OCI-LY1 (cell line): ENCODE measurements at regions not wholly inside any gene's neighbourhood (a gene's known extent, or its start where the extent isn't known, plus 50 kb on each side); places are given as distances from the start of the nearest gene placed in this dataset.
"Not testable (repeated sequence)": the region's sequence is repeated elsewhere in the genome, so short reads cannot be mapped to it uniquely, and the experiment has no call there.

Experiments used
- H2AFZ ChIP-seq: fragments of 200-600 bp; sonication (generic), shearing (Covaris generic); 2 replicates; pipeline ENCODE4 v1.6.0; 2014; ENCODE audit warnings: antibody characterized with exemption, mild to moderate bottlenecking, low read length
- H3F3A ChIP-seq: fragments of 200-600 bp; sonication (generic), shearing (Covaris generic); 2 replicates; pipeline ENCODE4 v1.6.0; 2014; ENCODE audit warnings: mild to moderate bottlenecking, antibody characterized with exemption, low read length, moderate library complexity; ENCODE audit not compliant: insufficient read depth
- H3K27ac ChIP-seq: fragments of 200-600 bp; sonication (generic); 2 replicates; pipeline ENCODE4 v1.5.1; 2014; ENCODE audit warnings: low read length, mixed run types, mild to moderate bottlenecking, low read depth; ENCODE audit not compliant: poor library complexity, severe bottlenecking
- H3K27me3 ChIP-seq: fragments of 200-600 bp; sonication (generic); 2 replicates; pipeline ENCODE4 v1.6.0; 2014; ENCODE audit warnings: antibody characterized with exemption, mild to moderate bottlenecking, low read length, moderate library complexity; ENCODE audit not compliant: insufficient read depth
- H3K36me3 ChIP-seq: fragments of 200-600 bp; sonication (generic); 2 replicates; pipeline ENCODE4 v1.6.1; 2014; ENCODE audit warnings: mild to moderate bottlenecking, antibody characterized with exemption, low read length, moderate library complexity, mixed read lengths; ENCODE audit not compliant: insufficient read depth
- H3K4me1 ChIP-seq: fragments of 200-600 bp; sonication (generic); 2 replicates; pipeline ENCODE4 v1.5.1; 2014; ENCODE audit warnings: mild to moderate bottlenecking, low read length, moderate library complexity; ENCODE audit not compliant: insufficient read depth, severe bottlenecking
- H3K4me2 ChIP-seq: fragments of 200-600 bp; sonication (generic), shearing (Covaris generic); 2 replicates; pipeline ENCODE4 v1.6.1; 2014; ENCODE audit warnings: low read length
- H3K4me3 ChIP-seq: fragments of 200-600 bp; sonication (generic); 2 replicates; pipeline ENCODE4 v1.5.1; 2014; ENCODE audit warnings: low read length, low read depth, mild to moderate bottlenecking, mixed read lengths; ENCODE audit not compliant: poor library complexity, severe bottlenecking
- H3K79me2 ChIP-seq: fragments of 200-600 bp; shearing (Covaris generic); 2 replicates; pipeline ENCODE4 v1.6.1; 2016; ENCODE audit warnings: mixed run types, low read length, mixed read lengths; ENCODE audit not compliant: insufficient read depth
- H3K9ac ChIP-seq: fragments of 200-600 bp; sonication (generic), shearing (Covaris generic); 2 replicates; pipeline ENCODE4 v1.6.1; 2014; ENCODE audit warnings: mild to moderate bottlenecking, low read length, mixed read lengths
- H3K9me2 ChIP-seq: fragments of 200-600 bp; sonication (generic), shearing (Covaris generic); 2 replicates; pipeline ENCODE4 v1.6.1; 2014; ENCODE audit warnings: low read depth, mild to moderate bottlenecking, low read length, mixed read lengths
- H3K9me3 ChIP-seq: fragments of 200-600 bp; shearing (Covaris generic); 2 replicates; pipeline ENCODE4 v1.6.1; 2014; ENCODE audit warnings: low read length, mixed read lengths
- H4K20me1 ChIP-seq: fragments of 200-600 bp; sonication (generic), shearing (Covaris generic); 2 replicates; pipeline ENCODE4 v1.6.0; 2016; ENCODE audit warnings: mild to moderate bottlenecking, low read length; ENCODE audit not compliant: insufficient read depth
- CTCF ChIP-seq: fragments of 200-600 bp; sonication (generic), shearing (Covaris generic); IDR thresholded peaks from 2 replicates; pipeline ENCODE4 v1.5.1; 2017; ENCODE audit warnings: mild to moderate bottlenecking, antibody characterized with exemption, low read length, moderate library complexity, mixed read lengths
- EZH2 ChIP-seq: fragments of 200-600 bp; sonication (generic), shearing (Covaris generic); IDR thresholded peaks from 2 replicates; pipeline ENCODE4 v1.8.0; 2017; ENCODE audit warnings: borderline replicate concordance, mixed run types, mild to moderate bottlenecking, antibody characterized with exemption, low read length, moderate library complexity, mixed read lengths

GRCh38 chr5:12658871-12659446 lies 754.7 kb upstream of the CTNND2 start:
- H3F3A ChIP-seq, result no peaks in the 10 kb centered on the region
- H3K4me3 ChIP-seq, result no peak overlapping the region
- no peaks in the 10 kb centered on the region for H4K20me1 ChIP-seq
- no peaks in the 10 kb centered on the region for H3K27me3 ChIP-seq
- no peaks in the 10 kb centered on the region for H3K4me1 ChIP-seq
- no peak overlapping the region for H3K27ac ChIP-seq
- H3K9me3 ChIP-seq, result no peaks in the 10 kb centered on the region
- TF ChIP-seq EZH2 (no peak), CTCF (no peak)
- no peak overlapping the region for H3K9ac ChIP-seq
- no peaks in the 10 kb centered on the region for H3K9me2 ChIP-seq
- no peaks in the 10 kb centered on the region for H3K36me3 ChIP-seq
- H3K79me2 ChIP-seq, result no peaks in the 10 kb centered on the region
- H3K4me2 ChIP-seq, result no peak overlapping the region
- no peak overlapping the region for H2AFZ ChIP-seq

GRCh38 chr5:12657914-12658474 lies 753.7 kb upstream of the CTNND2 start:
- H3K9me3 ChIP-seq, H3K27ac ChIP-seq, H3K9me2 ChIP-seq, H3K36me3 ChIP-seq, H3K27me3 ChIP-seq, H3F3A ChIP-seq, H2AFZ ChIP-seq, H3K4me2 ChIP-seq, H3K79me2 ChIP-seq, H3K9ac ChIP-seq, H4K20me1 ChIP-seq, H3K4me1 ChIP-seq, H3K4me3 ChIP-seq: not testable (repeated sequence)

GRCh38 chr5:12655675-12656074 lies 751.4 kb upstream of the CTNND2 start:
- no peaks in the 10 kb centered on the region for H3F3A ChIP-seq
- no peaks in the 10 kb centered on the region for H3K9me3 ChIP-seq
- no peak for TF ChIP-seq EZH2
- no peak for TF ChIP-seq CTCF
- H3K79me2 ChIP-seq, result no peaks in the 10 kb centered on the region
- H3K36me3 ChIP-seq, result no peaks in the 10 kb centered on the region
- H3K27ac ChIP-seq, result no peak overlapping the region
- H3K4me3 ChIP-seq, result no peak overlapping the region
- H3K4me2 ChIP-seq, result no peak overlapping the region
- H3K4me1 ChIP-seq, result no peaks in the 10 kb centered on the region
- no peak overlapping the region for H3K9ac ChIP-seq
- no peak overlapping the region for H2AFZ ChIP-seq
- no peaks in the 10 kb centered on the region for H4K20me1 ChIP-seq
- no peaks in the 10 kb centered on the region for H3K9me2 ChIP-seq
- H3K27me3 ChIP-seq, result no peaks in the 10 kb centered on the region

GRCh38 chr5:12652201-12652600 lies 748.0 kb upstream of the CTNND2 start:
- TF ChIP-seq CTCF, result no peak
- no peak for TF ChIP-seq EZH2
- H3F3A ChIP-seq, result no peaks in the 10 kb centered on the region
- H3K79me2 ChIP-seq, result no peaks in the 10 kb centered on the region
- no peaks in the 10 kb centered on the region for H3K27me3 ChIP-seq
- no peak overlapping the region for H3K4me3 ChIP-seq
- no peak overlapping the region for H3K4me2 ChIP-seq
- no peaks in the 10 kb centered on the region for H3K9me3 ChIP-seq
- no peak overlapping the region for H2AFZ ChIP-seq
- H3K9me2 ChIP-seq, result no peaks in the 10 kb centered on the region
- no peaks in the 10 kb centered on the region for H3K36me3 ChIP-seq
- no peaks in the 10 kb centered on the region for H4K20me1 ChIP-seq
- no peaks in the 10 kb centered on the region for H3K4me1 ChIP-seq
- H3K9ac ChIP-seq, result no peak overlapping the region
- H3K27ac ChIP-seq, result no peak overlapping the region
